ENCODE measurements at regions not wholly inside any gene's neighbourhood (a gene's known extent, or its start where the extent isn't known, plus 50 kb on each side); places are given as distances from the start of the nearest gene placed in this dataset.

GRCh38 chr3:72692990-72693389 is 155.3 kb downstream of the SHQ1 start:
- TF ChIP-seq CTCF (conservative IDR thresholded peaks at IDR 0.05; ENCODE audit: low read depth in 2 of 2) (no peak), POLR2AphosphoS5 (IDR thresholded peaks at IDR 0.05; ENCODE audit: low read depth) (no peak), JUNB (IDR thresholded peaks at IDR 0.05; ENCODE audit: unreplicated experiment) (no peak), EZH2phosphoT487 (IDR thresholded peaks at IDR 0.05; ENCODE audit: unreplicated experiment) (no peak)
